CD4-positive, alpha-beta T cell (primary cell): ENCODE measurements at regions not wholly inside any gene's neighbourhood (a gene's known extent, or its start where the extent isn't known, plus 50 kb on each side); places are given as distances from the start of the nearest gene placed in this dataset.

Experiments used
- ATAC-seq: fragments of 200-7000 bp; cut with Tn5 transposase; one replicate; pipeline ENCODE4 v1.10.0; 2022; ENCODE audit warnings: mild to moderate bottlenecking; ENCODE audit not compliant: poor library complexity
- CTCF ChIA-PET: fragments of 350-600 bp; sonication (Branson Sonifier 250); formaldehyde crosslinking; loops from one replicate; lab custom pipeline; 2021; ENCODE audit warnings: antibody characterized with exemption, inconsistent platforms; lab: Charles Lee
- POLR2A ChIA-PET: fragments of 350-600 bp; sonication (Branson Sonifier 250); formaldehyde crosslinking; loops from one replicate; lab custom pipeline; 2021; ENCODE audit warnings: antibody characterized with exemption, inconsistent platforms; lab: Charles Lee
- DNase-seq, 14 experiments: peaks; one replicate each; pipeline ENCODE4 v3.0.0-alpha.2; 2013 to 2020; ENCODE audit warnings: mixed read lengths in 2 of 14
- H3K27ac ChIP-seq, 2 donors: one replicate each; pipeline versions ENCODE4 v1.5.1 to v1.7.0; 2013; ENCODE audit warnings: low read length in 2 of 2, low read depth in 1 of 2, mild to moderate bottlenecking in 1 of 2
- H3K27me3 ChIP-seq, 2 experiments: 1 replicate in 1 of 2; 2 replicates in 1 of 2; pipeline versions ENCODE4 v1.6.1 to v1.7.0; 2013; ENCODE audit warnings: low read length in 2 of 2, control low read depth in 1 of 2, mild to moderate bottlenecking in 1 of 2, moderate library complexity in 1 of 2; ENCODE audit not compliant: insufficient read depth in 2 of 2, control insufficient read depth in 1 of 2
- H3K36me3 ChIP-seq: one replicate; pipeline ENCODE4 v1.6.1; 2013; ENCODE audit warnings: low read length, control low read depth; ENCODE audit not compliant: insufficient read depth
- H3K4me1 ChIP-seq: one replicate; pipeline ENCODE4 v1.6.1; 2013; ENCODE audit warnings: low read length, control low read depth; ENCODE audit not compliant: insufficient read depth
- H3K4me3 ChIP-seq: one replicate; pipeline ENCODE4 v1.5.1; 2013; ENCODE audit warnings: mild to moderate bottlenecking, low read length, moderate library complexity
- H3K9me3 ChIP-seq, 2 experiments: 1 replicate in 1 of 2; 2 replicates in 1 of 2; pipeline versions ENCODE4 v1.6.1 to v1.7.0; 2013; ENCODE audit warnings: low read length in 2 of 2, mild to moderate bottlenecking in 2 of 2, control low read depth in 1 of 2, moderate library complexity in 1 of 2; ENCODE audit not compliant: control insufficient read depth in 1 of 2, insufficient read depth in 1 of 2
- H3K27ac Mint-ChIP-seq: one replicate; pipeline ENCODE4 v1.8.0; 2020; ENCODE audit warnings: mixed read lengths
- H3K27me3 Mint-ChIP-seq: one replicate; pipeline ENCODE4 v1.8.0; 2021; ENCODE audit warnings: mixed read lengths
- H3K36me3 Mint-ChIP-seq: one replicate; pipeline ENCODE4 v1.8.0; 2021; ENCODE audit warnings: low read depth, mixed read lengths
- H3K4me1 Mint-ChIP-seq: one replicate; pipeline ENCODE4 v1.8.0; 2021; ENCODE audit warnings: low read depth, mixed read lengths
- H3K4me3 Mint-ChIP-seq: one replicate; pipeline ENCODE4 v1.8.0; 2020; ENCODE audit warnings: mild to moderate bottlenecking, mixed read lengths
- H3K9me3 Mint-ChIP-seq: one replicate; pipeline ENCODE4 v1.8.0; 2020; ENCODE audit warnings: mixed read lengths
- intact Hi-C, 2 experiments: fragments of 100-400 bp; cut with DNase I in 1 of 2; cut with micrococcal nuclease in 1 of 2; formaldehyde crosslinking; loops; one replicate each; pipeline versions ENCODE4 v1.15.1 to v1.9.0; 2023 to 2025; cut with DNase I, micrococcal nuclease
- TF ChIP-seq, protein P1 (sequence below): fragments of 200-600 bp; IDR thresholded peaks from one replicate; pipeline ENCODE4 v1.8.0; 2022; ENCODE audit warnings: antibody characterized with exemption, mild to moderate bottlenecking

DNA sequence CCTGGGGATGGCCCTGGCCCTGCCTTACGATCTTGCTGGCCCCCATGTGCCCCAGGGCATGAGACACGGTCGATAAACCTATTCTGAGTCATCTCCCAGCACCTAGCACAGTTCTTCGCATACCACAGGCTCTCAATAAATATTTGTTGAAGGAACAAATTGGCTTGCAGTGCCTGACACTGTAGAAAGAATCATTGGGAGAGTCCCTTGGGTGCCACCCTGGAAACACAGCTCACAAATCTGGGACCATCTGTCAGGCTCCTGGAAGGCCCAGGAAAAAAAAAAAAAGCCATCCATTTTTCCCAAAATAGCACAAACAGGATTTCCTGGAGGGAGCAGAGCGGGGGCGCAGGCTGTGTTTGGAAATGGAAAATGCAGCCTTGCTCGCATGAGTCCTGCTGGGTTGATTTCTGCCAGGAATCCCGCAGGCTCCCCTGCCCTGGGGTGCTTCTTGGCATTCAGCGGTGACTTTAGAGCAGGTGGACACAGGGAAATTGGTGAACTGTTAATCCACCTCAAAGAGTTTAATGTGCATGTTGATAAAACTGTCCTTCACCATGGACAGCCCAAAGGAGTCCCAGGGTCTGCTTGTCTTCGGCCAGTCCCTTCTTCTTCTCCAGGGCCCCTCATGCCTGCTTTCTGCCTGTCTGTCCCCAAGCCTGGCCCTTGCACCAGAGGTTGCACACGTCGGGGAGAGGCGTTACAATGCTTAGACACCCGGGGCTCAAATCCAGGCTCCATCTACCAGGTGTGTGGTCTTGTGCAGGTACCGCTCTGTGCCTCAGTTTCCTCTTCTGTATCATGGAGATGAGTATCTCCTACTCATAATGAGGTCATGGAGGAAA, 106.1 kb upstream of the RFLNA start:
- no peaks in the 10 kb centered on the region for H3K27me3 Mint-ChIP-seq
- Histone ChIP-seq H3K36me3 (no peaks in the 10 kb centered on the region), H3K27me3 (no peaks in the 10 kb centered on the region), H3K4me3 (no peak overlapping the region), H3K9me3 (no peaks in the 10 kb centered on the region), H3K27ac (no peak overlapping the region), H3K4me1 (no peaks in the 10 kb centered on the region)
- ATAC-seq (no peak), DNase-seq (no peak)
- POLR2A ChIA-PET = no interaction called here
- H3K27ac Mint-ChIP-seq = no peak overlapping the region
- no peaks in the 10 kb centered on the region for H3K36me3 Mint-ChIP-seq
- CTCF ChIA-PET = no interaction called here
- H3K9me3 Mint-ChIP-seq = no peaks in the 10 kb centered on the region
- H3K4me1 Mint-ChIP-seq = no peaks in the 10 kb centered on the region
- intact Hi-C loops = no loop called here
- H3K4me3 Mint-ChIP-seq = no peak overlapping the region
- TF ChIP-seq, protein P1, sequence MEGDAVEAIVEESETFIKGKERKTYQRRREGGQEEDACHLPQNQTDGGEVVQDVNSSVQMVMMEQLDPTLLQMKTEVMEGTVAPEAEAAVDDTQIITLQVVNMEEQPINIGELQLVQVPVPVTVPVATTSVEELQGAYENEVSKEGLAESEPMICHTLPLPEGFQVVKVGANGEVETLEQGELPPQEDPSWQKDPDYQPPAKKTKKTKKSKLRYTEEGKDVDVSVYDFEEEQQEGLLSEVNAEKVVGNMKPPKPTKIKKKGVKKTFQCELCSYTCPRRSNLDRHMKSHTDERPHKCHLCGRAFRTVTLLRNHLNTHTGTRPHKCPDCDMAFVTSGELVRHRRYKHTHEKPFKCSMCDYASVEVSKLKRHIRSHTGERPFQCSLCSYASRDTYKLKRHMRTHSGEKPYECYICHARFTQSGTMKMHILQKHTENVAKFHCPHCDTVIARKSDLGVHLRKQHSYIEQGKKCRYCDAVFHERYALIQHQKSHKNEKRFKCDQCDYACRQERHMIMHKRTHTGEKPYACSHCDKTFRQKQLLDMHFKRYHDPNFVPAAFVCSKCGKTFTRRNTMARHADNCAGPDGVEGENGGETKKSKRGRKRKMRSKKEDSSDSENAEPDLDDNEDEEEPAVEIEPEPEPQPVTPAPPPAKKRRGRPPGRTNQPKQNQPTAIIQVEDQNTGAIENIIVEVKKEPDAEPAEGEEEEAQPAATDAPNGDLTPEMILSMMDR = no peak

DNA sequence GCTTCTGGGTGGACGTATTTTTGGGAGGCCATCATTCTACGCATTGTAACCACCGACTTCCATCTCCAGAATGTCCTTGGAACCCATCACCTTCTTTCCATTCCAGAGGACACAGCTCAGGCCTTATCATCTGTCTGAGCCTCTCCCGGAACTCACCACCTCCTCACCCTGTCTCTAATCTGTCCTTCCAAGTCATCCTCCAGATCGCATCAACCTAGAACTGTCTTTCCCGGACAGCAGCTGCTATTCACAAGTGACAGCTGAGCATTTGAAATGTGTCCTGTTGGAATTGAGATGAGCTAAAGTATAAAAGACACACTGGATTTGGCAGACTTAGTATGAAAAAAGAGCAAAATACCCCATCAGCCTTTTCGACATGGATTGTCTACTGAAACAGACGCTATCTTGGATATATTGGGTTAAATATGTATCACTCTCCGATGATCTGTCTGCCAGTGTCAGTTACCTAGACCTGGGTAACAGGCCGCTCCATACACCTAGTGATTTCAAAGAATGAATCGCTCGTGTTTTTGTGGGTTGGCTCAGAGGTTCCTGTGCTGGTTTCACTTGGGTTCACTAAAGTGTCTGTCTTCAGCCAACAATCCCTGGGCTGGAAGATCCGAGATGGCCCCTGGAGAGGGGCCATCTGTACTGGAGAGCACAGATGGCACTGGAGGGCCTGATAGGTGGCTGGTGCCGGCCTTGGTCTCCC, 104.4 kb upstream of the RFLNA start:
- ChIA-PET CTCF (no interaction called here), POLR2A (no interaction called here)
- peaks cover 3% of the 10 kb centered on the region for H3K27me3 Mint-ChIP-seq
- Histone ChIP-seq H3K9me3 (no peaks in the 10 kb centered on the region), H3K4me1 (no peaks in the 10 kb centered on the region), H3K4me3 (no peak overlapping the region), H3K27me3 (no peaks in the 10 kb centered on the region), H3K27ac (no peak overlapping the region), H3K36me3 (no peaks in the 10 kb centered on the region)
- H3K36me3 Mint-ChIP-seq = no peaks in the 10 kb centered on the region
- no peak overlapping the region for H3K27ac Mint-ChIP-seq
- no peak for DNase-seq
- no peaks in the 10 kb centered on the region for H3K4me1 Mint-ChIP-seq
- H3K9me3 Mint-ChIP-seq = no peaks in the 10 kb centered on the region
- no peak overlapping the region for H3K4me3 Mint-ChIP-seq
- no peak for ATAC-seq
- TF ChIP-seq, protein P1 = no peak
- intact Hi-C loops = no loop called here

DNA sequence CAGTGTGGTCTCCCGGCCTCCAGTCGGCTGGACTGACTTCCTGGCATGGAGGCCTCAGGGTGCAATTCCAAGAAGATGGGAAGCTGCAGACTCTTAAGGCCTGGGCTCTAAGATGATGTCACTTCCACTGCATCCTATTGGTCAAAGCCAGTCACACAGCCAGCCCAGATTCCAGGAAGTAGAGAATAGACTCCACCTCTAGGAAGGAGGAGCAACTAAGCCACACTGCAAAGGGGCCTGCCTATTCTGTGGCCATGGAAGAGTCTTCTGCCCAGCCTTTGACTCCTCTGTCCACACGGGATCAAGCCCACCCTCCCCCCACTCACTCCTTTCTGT, 103.9 kb upstream of the RFLNA start:
- ChIA-PET POLR2A (no interaction called here), CTCF (no interaction called here)
- ATAC-seq (no peak), DNase-seq (no peak)
- Mint-ChIP-seq H3K27ac (no peak overlapping the region), H3K9me3 (no peaks in the 10 kb centered on the region), H3K27me3 (peaks cover 4% of the 10 kb centered on the region), H3K4me3 (no peak overlapping the region), H3K36me3 (no peaks in the 10 kb centered on the region), H3K4me1 (no peaks in the 10 kb centered on the region)
- intact Hi-C loops = no loop called here
- TF ChIP-seq, protein P1 = no peak
- no peaks in the 10 kb centered on the region for H3K27me3 ChIP-seq
- no peaks in the 10 kb centered on the region for H3K36me3 ChIP-seq
- H3K4me1 ChIP-seq = no peaks in the 10 kb centered on the region
- H3K4me3 ChIP-seq = no peak overlapping the region
- H3K27ac ChIP-seq = no peak overlapping the region
- H3K9me3 ChIP-seq = peaks cover 0 to 2% of the 10 kb centered on the region in 2 experiments
